SK-N-SH treated with all-trans-retinoic acid at 6 μM for 48 hours (cell line): ENCODE measurements at regions not wholly inside any gene's neighbourhood (a gene's known extent, or its start where the extent isn't known, plus 50 kb on each side); places are given as distances from the start of the nearest gene placed in this dataset.

Experiments
- ATAC-seq: fragments of 200-7000 bp; cut with Tn5 transposase; 3 replicates; pipeline ENCODE4 v1.9.1; 2020; ENCODE audit warnings: mild to moderate bottlenecking, moderate library complexity
- ARNTL ChIP-seq: fragments of 450-650 bp; formaldehyde crosslinking; IDR thresholded peaks from 2 replicates; pipeline ENCODE4 v1.5.0; 2020; ENCODE audit warnings: low read depth, mild to moderate bottlenecking, moderate library complexity, borderline replicate concordance
- BACH2 ChIP-seq: fragments of 250-450 bp; sonication (Bioruptor Pico); IDR thresholded peaks from 2 replicates; pipeline ENCODE4 v1.9.0; 2021; ENCODE audit warnings: mild to moderate bottlenecking, borderline replicate concordance
- CSDC2 ChIP-seq: fragments of 250-450 bp; sonication (Bioruptor Pico); IDR thresholded peaks from 2 replicates; pipeline ENCODE4 v1.5.0; 2020; ENCODE audit warnings: mild to moderate bottlenecking, moderate library complexity
- GLIS3 ChIP-seq: fragments of 250-450 bp; sonication (Bioruptor Pico); IDR thresholded peaks from 2 replicates; pipeline ENCODE4 v1.5.0; 2020; ENCODE audit warnings: mild to moderate bottlenecking, moderate library complexity
- ISL1 ChIP-seq: fragments of 250-450 bp; sonication (Bioruptor Pico); IDR thresholded peaks from 2 replicates; pipeline ENCODE4 v2.1.2; 2022; ENCODE audit warnings: mild to moderate bottlenecking, moderate library complexity
- OSR1 ChIP-seq: fragments of 250-450 bp; sonication (Bioruptor Pico); IDR thresholded peaks from 2 replicates; pipeline ENCODE4 v1.8.0; 2022; ENCODE audit warnings: moderate library complexity, mild to moderate bottlenecking, inconsistent platforms
- PPARA ChIP-seq: fragments of 250-450 bp; sonication (Bioruptor Pico); IDR thresholded peaks from 2 replicates; pipeline ENCODE4 v1.5.0; 2020; ENCODE audit warnings: mild to moderate bottlenecking, borderline replicate concordance
- RARB ChIP-seq: fragments of 250-450 bp; sonication (Bioruptor Pico); IDR thresholded peaks from 2 replicates; pipeline ENCODE4 v1.8.0; 2021; ENCODE audit warnings: mild to moderate bottlenecking, moderate library complexity
- SNAI2 ChIP-seq: fragments of 250-450 bp; sonication (Bioruptor Pico); IDR thresholded peaks from 2 replicates; pipeline ENCODE4 v1.5.0; 2020; ENCODE audit warnings: mild to moderate bottlenecking, moderate library complexity
- TCF4 ChIP-seq: fragments of 250-450 bp; sonication (Bioruptor Pico); IDR thresholded peaks from 2 replicates; pipeline ENCODE4 v1.8.0; 2021; ENCODE audit warnings: mild to moderate bottlenecking, moderate library complexity, borderline replicate concordance
- TOX ChIP-seq: fragments of 250-450 bp; sonication (Bioruptor Pico); IDR thresholded peaks from 2 replicates; pipeline ENCODE4 v1.8.0; 2021; ENCODE audit warnings: mild to moderate bottlenecking, moderate library complexity, borderline replicate concordance
- ZC3H10 ChIP-seq: fragments of 250-450 bp; sonication (Bioruptor Pico); IDR thresholded peaks from 2 replicates; pipeline ENCODE4 v1.5.1; 2021; ENCODE audit warnings: mild to moderate bottlenecking, moderate library complexity
- ZFP3 ChIP-seq: fragments of 250-450 bp; sonication (Bioruptor Pico); IDR thresholded peaks from 2 replicates; pipeline ENCODE4 v1.5.0; 2020; ENCODE audit warnings: mild to moderate bottlenecking, moderate library complexity
- ZFP30 ChIP-seq: fragments of 450-650 bp; formaldehyde crosslinking; IDR thresholded peaks from 2 replicates; pipeline ENCODE4 v1.5.0; 2022; ENCODE audit warnings: mild to moderate bottlenecking, moderate library complexity
- ZNF565 ChIP-seq: fragments of 450-650 bp; formaldehyde crosslinking; conservative IDR thresholded peaks from 2 replicates; pipeline ENCODE4 v1.5.0; 2020; ENCODE audit warnings: low read depth, mild to moderate bottlenecking, moderate library complexity
- ZNF70 ChIP-seq: fragments of 450-650 bp; formaldehyde crosslinking; IDR thresholded peaks from 2 replicates; pipeline ENCODE4 v1.5.0; 2020; ENCODE audit warnings: mild to moderate bottlenecking, moderate library complexity
- ZNF8 ChIP-seq: fragments of 450-650 bp; formaldehyde crosslinking; IDR thresholded peaks from 2 replicates; pipeline ENCODE4 v1.5.0; 2020; ENCODE audit warnings: mild to moderate bottlenecking, moderate library complexity
- TF ChIP-seq, protein P1 (sequence below): fragments of 250-450 bp; sonication (Bioruptor Pico); IDR thresholded peaks from 2 replicates; pipeline ENCODE4 v1.8.0; 2020; ENCODE audit warnings: mild to moderate bottlenecking, moderate library complexity, borderline replicate concordance
- TF ChIP-seq, protein P2 (sequence below): fragments of 250-450 bp; sonication (Bioruptor Pico); IDR thresholded peaks from 2 replicates; pipeline ENCODE4 v1.5.0; 2020; ENCODE audit warnings: mild to moderate bottlenecking, moderate library complexity
- TF ChIP-seq, protein P3 (sequence below): fragments of 250-450 bp; sonication (Bioruptor Pico); IDR thresholded peaks from 2 replicates; pipeline ENCODE4 v1.5.1; 2020; ENCODE audit warnings: low read depth, mild to moderate bottlenecking, moderate library complexity
- TF ChIP-seq, protein P4 (sequence below): fragments of 250-450 bp; sonication (Bioruptor Pico); IDR thresholded peaks from 2 replicates; pipeline ENCODE4 v1.5.1; 2021; ENCODE audit warnings: mild to moderate bottlenecking, moderate library complexity

DNA sequence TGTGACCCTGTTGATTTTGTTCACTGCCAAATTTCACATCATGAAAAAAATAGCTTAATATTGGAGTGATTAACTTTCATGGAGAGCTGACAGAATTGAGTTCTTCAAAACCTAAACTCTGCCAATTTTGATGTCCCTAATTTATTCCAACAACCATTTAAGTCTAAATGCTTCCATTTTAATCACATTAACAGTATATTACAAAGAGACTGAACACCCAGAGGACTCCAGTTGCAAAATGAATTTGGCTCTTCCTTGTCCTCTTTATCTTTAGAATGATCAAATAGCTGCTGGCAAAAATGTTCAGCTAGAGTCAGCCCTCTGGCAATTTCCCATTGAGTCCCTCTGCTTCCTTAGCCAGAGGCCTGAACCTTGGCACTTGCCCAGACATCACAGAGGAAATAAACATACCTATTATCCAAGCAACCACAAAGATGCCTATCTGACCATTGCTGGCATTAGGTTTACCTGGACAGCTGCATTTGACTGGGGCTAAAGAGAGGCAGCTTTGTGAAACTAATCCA lies 299.0 kb upstream of the STXBP5 start:
- no peak for TF ChIP-seq GLIS3
- TF ChIP-seq ZNF70 (CRISPR knock-in tag), result no peak
- TF ChIP-seq, protein P1, sequence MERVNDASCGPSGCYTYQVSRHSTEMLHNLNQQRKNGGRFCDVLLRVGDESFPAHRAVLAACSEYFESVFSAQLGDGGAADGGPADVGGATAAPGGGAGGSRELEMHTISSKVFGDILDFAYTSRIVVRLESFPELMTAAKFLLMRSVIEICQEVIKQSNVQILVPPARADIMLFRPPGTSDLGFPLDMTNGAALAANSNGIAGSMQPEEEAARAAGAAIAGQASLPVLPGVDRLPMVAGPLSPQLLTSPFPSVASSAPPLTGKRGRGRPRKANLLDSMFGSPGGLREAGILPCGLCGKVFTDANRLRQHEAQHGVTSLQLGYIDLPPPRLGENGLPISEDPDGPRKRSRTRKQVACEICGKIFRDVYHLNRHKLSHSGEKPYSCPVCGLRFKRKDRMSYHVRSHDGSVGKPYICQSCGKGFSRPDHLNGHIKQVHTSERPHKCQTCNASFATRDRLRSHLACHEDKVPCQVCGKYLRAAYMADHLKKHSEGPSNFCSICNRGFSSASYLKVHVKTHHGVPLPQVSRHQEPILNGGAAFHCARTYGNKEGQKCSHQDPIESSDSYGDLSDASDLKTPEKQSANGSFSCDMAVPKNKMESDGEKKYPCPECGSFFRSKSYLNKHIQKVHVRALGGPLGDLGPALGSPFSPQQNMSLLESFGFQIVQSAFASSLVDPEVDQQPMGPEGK (CRISPR knock-in tag), result 0 out of 2 replicates have a peak, but pooled peaks have one; percentile 17
- TF ChIP-seq ISL1, result peak; percentile 77
- TF ChIP-seq SNAI2, result 0 out of 2 replicates have a peak, but pooled peaks have one; percentile 20
- ATAC-seq, result peak; percentile 86

DNA sequence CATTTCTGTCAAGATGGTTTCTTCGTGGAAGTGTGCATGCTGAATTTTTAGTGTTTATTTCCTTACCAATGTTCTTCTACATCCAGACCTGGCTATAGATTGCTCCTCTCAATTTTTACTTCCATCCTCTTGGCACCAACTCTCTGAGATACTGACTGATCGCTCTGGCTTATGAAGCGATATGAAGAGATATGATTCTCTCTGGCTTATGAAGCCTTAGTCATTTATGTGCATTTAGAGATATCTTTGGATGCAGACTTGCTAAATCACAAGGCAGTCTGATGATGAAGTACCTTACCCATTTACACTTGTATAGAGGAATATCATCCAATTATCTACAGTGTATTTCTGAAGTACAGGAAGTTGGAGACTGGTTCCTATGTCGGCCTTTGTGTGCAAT lies 295.4 kb upstream of the STXBP5 start:
- ATAC-seq, result no peak
- TF ChIP-seq BACH2 (CRISPR knock-in tag) (no peak), TOX (no peak), RARB (CRISPR knock-in tag) (no peak), ZNF565 (CRISPR knock-in tag) (no peak), TCF4 (CRISPR knock-in tag) (no peak), ZC3H10 (CRISPR knock-in tag) (no peak), ZNF70 (CRISPR knock-in tag) (no peak), OSR1 (CRISPR knock-in tag) (no peak), CSDC2 (no peak), ZFP30 (no peak), ZFP3 (no peak), ARNTL (CRISPR knock-in tag) (no peak), ZNF8 (no peak), PPARA (CRISPR knock-in tag) (no peak)
- TF ChIP-seq, protein P2, sequence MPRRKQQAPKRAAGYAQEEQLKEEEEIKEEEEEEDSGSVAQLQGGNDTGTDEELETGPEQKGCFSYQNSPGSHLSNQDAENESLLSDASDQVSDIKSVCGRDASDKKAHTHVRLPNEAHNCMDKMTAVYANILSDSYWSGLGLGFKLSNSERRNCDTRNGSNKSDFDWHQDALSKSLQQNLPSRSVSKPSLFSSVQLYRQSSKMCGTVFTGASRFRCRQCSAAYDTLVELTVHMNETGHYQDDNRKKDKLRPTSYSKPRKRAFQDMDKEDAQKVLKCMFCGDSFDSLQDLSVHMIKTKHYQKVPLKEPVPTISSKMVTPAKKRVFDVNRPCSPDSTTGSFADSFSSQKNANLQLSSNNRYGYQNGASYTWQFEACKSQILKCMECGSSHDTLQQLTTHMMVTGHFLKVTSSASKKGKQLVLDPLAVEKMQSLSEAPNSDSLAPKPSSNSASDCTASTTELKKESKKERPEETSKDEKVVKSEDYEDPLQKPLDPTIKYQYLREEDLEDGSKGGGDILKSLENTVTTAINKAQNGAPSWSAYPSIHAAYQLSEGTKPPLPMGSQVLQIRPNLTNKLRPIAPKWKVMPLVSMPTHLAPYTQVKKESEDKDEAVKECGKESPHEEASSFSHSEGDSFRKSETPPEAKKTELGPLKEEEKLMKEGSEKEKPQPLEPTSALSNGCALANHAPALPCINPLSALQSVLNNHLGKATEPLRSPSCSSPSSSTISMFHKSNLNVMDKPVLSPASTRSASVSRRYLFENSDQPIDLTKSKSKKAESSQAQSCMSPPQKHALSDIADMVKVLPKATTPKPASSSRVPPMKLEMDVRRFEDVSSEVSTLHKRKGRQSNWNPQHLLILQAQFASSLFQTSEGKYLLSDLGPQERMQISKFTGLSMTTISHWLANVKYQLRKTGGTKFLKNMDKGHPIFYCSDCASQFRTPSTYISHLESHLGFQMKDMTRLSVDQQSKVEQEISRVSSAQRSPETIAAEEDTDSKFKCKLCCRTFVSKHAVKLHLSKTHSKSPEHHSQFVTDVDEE, result no peak
- TF ChIP-seq, protein P3, sequence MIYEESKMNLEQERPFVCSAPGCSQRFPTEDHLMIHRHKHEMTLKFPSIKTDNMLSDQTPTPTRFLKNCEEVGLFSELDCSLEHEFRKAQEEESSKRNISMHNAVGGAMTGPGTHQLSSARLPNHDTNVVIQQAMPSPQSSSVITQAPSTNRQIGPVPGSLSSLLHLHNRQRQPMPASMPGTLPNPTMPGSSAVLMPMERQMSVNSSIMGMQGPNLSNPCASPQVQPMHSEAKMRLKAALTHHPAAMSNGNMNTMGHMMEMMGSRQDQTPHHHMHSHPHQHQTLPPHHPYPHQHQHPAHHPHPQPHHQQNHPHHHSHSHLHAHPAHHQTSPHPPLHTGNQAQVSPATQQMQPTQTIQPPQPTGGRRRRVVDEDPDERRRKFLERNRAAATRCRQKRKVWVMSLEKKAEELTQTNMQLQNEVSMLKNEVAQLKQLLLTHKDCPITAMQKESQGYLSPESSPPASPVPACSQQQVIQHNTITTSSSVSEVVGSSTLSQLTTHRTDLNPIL (CRISPR knock-in tag), result no peak
- TF ChIP-seq, protein P1 (CRISPR knock-in tag), result no peak

DNA sequence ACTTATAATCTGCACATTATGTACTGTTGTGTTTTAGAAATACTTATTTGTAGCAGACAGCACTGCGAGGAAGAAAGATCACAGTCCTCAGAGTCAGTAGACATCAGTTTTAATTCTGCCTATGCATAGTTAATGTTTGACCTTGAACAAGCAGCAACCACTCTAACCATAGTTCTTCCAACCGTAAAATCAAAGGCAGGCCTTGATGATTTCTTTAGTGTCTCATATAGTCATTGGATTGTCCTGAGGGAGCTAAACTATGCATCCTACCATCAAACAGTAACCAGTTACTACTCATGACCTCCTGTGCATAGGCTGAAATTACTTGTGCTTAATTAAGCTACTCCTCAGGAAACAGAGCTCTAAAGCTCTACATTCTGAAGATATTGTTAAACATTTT lies 294.8 kb upstream of the STXBP5 start:
- no peak for ATAC-seq
- TF ChIP-seq CSDC2 (no peak), BACH2 (CRISPR knock-in tag) (no peak), OSR1 (CRISPR knock-in tag) (no peak)

DNA sequence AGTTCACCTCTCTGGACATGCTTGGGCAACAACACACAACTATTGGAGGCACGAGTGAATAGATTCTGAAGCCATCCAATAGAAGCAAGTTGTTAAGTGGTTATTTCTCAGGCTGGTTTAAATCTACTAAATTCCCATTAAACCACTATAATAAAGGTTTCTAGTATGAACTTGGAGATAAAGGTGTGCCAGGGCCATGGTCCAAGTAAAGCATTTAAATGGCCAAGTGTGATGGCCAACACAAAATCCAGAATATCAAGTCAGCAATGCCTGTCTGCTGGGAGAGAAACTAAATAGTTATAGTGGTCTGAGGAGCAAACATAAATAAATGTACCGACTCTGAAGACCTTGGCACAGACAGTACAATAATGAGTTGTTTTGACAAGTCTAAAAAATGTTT lies 294.3 kb upstream of the STXBP5 start:
- ATAC-seq, result no peak
- TF ChIP-seq, protein P4, sequence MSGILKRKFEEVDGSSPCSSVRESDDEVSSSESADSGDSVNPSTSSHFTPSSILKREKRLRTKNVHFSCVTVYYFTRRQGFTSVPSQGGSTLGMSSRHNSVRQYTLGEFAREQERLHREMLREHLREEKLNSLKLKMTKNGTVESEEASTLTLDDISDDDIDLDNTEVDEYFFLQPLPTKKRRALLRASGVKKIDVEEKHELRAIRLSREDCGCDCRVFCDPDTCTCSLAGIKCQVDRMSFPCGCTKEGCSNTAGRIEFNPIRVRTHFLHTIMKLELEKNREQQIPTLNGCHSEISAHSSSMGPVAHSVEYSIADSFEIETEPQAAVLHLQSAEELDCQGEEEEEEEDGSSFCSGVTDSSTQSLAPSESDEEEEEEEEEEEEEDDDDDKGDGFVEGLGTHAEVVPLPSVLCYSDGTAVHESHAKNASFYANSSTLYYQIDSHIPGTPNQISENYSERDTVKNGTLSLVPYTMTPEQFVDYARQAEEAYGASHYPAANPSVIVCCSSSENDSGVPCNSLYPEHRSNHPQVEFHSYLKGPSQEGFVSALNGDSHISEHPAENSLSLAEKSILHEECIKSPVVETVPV (CRISPR knock-in tag), result no peak
- TF ChIP-seq RARB (CRISPR knock-in tag) (no peak), ISL1 (no peak), CSDC2 (no peak), OSR1 (CRISPR knock-in tag) (no peak), ZC3H10 (CRISPR knock-in tag) (no peak), TCF4 (CRISPR knock-in tag) (no peak), SNAI2 (no peak), ZNF565 (CRISPR knock-in tag) (no peak), ARNTL (CRISPR knock-in tag) (no peak), ZFP3 (no peak), GLIS3 (no peak), BACH2 (CRISPR knock-in tag) (no peak), ZFP30 (no peak)
- TF ChIP-seq, protein P3 (CRISPR knock-in tag), result no peak
- TF ChIP-seq, protein P2, result no peak
